ENCODE measurements at regions not wholly inside any gene's neighbourhood (a gene's known extent, or its start where the extent isn't known, plus 50 kb on each side); places are given as distances from the start of the nearest gene placed in this dataset.

GRCh38 chr14:99116741-99117295 lies 155.2 kb downstream of the BCL11B start:
- DNase-seq, result no peak

DNA sequence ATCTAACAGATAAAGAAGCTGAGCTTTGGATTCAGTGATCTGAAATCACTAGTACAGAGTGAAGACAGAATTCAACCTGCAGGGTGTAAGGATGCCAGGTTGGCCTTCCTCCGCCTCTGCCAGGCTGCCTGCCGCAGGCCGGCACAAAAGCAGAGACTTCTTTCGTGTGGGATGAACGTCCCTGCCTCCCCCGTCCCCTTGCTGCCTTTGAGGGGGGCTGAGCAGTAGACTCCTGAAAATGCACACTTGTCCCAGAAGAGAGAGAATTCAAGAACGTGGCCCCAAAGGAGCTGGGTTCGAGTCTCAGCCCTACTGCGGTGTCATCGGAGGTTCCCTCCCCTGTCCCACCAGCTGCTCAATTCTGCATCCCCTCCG lies 154.3 kb downstream of the BCL11B start:
- DNase-seq, result no peak

DNA sequence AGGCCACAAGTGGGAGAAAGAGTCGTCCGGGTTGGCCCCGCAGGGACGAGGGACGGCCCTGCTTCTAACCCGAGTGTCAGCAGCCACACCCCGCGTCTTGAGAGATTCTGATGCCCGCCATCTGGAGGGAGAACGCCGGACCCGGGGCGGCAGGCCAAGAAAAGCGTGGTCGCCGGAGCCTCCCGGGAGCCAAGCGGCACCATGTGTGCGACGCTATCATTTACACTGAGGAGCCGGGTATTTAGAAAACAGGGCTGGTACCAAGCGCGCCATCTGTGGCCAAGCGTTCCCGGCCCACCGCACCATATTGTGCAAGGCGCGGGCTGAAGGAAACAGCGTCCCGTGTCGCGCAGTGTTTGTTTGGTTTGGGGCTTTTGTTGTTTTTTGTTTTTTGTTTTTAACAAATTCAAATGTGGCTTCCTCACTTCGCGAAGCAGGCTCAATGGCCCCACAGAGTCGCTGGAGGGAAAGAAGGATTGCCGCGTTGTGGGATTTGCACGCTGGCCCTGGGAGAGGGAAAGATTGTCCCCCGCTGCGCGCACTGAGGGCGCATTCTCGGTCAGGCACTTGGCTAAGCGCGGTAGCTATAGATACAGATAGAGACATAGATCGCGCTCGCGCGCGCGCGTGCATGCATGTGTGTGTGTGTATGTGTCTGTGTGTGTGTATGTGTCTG lies 153.8 kb downstream of the BCL11B start:
- no peak for DNase-seq

GRCh38 chr14:99118946-99119345 lies 153.1 kb downstream of the BCL11B start:
- DNase-seq, result no peak
